SK-N-DZ (cell line): ENCODE measurements at regions not wholly inside any gene's neighbourhood (a gene's known extent, or its start where the extent isn't known, plus 50 kb on each side); places are given as distances from the start of the nearest gene placed in this dataset.
"Not testable (repeated sequence)": the region's sequence is repeated elsewhere in the genome, so short reads cannot be mapped to it uniquely, and the experiment has no call there.

Experiments
- DNase-seq: peaks from one replicate; pipeline ENCODE4 v3.0.0-alpha.2; 2015; ENCODE audit warnings: low spot score

DNA sequence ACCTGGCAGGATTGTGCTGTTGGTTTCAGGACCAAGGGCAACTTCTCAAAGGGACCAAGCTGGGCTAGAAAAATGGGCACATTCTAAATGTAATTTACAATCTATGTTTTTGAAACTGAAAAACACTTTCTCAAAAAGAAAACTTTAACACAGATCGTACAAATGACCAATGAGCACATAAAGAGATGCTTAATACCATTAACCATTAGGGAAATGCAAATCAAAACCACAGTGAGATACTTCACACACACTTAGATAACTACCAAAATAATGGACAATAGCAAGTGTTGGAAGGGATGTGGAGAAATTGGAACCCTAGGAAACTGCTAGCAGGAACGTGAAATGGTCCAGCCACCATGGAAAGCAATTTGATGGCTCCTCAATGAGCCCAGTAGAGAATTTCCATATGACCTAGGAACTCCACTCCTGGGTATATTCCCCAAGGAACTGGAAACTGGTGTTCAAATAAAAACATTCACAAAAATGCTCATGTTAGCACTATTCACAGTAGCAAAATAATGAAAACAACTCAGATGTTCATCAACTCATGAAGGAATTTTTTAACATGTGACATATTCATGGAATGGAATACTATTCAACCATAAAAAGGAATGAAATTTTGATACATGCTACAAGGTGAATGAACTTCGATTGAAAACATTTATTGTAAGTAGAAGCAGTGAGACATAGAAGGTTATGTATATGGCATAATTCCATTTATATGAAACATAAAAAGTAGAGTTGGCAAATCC, 288.3 kb upstream of the NR2F2 start:
- DNase-seq: no peak

DNA sequence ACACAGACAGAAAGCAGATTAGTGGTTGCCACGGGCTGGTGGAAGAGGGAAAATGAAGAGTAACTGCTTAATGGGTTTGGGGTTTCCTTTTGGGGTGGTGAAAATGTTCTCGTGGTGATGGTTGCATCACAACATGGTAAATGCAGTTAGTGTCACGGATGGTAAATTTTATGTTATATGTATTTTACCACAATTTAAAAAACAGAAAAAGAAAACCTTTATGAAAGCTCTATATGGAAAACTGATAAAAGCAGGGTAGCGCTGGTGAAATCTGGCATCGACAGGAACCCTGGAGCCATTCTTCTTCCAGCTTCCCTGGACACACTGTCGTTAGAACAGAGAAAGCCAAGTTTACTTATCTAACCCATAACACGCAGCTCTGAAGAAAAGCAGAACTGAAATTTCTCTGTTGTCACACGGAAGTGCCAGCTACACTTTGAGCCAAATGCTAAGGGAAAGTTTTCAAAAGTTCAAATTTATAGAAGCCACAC, 287.7 kb upstream of the NR2F2 start:
- no peak for DNase-seq

- no peak for DNase-seq
These were observed 286.8 kb upstream of the NR2F2 start for GRCh38 chr15:96043591-96044171.

- no peak for DNase-seq
These were observed 283.8 kb upstream of the NR2F2 start for GRCh38 chr15:96046620-96047240.

DNA sequence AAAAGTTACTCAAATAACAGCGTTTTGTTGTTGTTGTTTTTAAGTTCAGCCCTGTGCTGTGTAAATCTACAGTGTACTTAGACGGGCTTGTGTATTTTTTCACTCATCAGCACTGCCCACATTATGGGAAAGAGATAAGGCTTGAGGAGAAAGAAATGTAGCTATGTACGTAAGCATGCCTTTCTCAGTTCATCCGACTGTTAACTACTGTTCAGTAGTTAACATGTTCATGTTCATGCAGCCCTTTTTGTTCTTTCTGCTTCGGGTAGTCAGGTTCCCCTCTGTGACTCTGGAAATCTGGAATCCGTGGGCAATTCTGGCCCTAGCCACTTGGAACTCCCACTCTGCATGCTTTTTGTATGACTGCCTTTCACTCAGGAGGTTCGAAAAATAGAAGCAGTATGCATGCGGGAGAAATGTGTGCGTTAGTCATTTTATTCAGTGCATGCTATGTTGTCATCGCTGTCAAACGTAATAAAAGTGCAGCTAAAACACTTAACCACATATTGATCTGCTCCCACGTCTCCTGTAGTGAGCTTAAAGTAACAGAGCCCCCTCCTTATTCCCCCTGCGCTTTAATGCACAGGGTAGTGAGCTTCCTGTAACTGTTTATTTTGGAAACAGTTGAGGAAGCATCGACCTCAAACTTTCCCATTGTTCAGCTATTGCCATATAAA, 283.1 kb upstream of the NR2F2 start:
- DNase-seq: no peak

DNA sequence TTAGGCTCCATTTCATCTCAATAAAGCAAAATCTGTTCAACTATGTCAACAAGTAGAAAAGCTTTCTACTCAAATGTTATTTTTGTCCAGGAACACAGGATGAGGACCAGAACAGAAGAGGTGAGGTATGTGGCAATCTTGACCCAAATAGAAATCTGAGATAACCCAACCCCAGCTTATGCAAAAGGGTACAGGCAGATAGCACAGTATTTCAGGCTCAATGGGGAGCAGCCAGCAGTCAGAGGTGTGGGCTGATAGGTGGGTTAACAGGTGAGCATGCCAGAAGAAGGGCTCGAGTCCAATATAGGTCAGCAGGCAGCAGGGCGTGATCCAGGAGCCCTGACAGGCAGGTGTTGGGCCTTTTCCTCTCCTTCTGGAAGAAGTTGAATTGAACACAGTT, 281.2 kb upstream of the NR2F2 start:
- no peak for DNase-seq

- no peak for DNase-seq
These were observed 280.7 kb upstream of the NR2F2 start for GRCh38 chr15:96049766-96050165.

DNA sequence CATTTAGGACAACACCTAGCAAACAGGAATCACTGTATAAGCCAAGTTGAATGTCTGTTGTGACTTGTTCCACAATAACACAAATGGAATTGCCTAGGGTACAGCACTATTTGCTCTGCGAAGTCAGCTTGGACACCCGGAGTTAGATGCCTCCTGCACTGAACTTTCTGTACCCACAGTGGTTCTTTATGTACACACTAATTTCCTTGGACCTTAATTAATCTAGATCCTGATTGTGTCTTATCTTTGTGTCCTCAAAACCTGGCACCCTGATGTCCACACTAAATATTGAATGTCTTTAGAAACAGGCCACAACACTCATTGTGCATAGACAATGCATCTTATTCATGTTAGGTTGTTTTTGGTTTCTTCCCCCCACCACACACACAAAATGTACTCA, 278.9 kb upstream of the NR2F2 start:
- no peak for DNase-seq

DNA sequence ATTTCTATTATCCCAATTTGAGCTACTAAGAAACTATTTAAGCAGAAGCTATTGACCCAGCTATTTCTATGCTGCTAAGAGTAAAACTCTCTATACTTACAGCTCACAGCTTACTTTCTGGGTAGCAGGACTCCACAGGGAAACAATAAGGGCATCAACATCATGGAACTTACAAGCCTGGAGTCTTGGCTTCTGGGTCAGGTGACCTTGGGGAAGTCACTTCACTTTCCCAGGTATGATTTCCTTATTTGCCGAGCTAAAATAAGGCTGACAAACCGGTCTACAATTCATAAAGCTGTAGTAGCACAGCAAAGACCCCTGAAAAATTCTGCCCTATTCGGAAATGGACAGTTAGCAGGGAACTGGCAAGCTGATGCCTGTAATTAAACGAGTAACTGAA, 278.3 kb upstream of the NR2F2 start:
- no peak for DNase-seq

GRCh38 chr15:96052572-96053030, 277.9 kb upstream of the NR2F2 start:
- no peak for DNase-seq

GRCh38 chr15:96053031-96053780, 277.3 kb upstream of the NR2F2 start:
- no peak for DNase-seq

- no peak for DNase-seq
These were observed 276.6 kb upstream of the NR2F2 start for GRCh38 chr15:96053781-96054428.

DNA sequence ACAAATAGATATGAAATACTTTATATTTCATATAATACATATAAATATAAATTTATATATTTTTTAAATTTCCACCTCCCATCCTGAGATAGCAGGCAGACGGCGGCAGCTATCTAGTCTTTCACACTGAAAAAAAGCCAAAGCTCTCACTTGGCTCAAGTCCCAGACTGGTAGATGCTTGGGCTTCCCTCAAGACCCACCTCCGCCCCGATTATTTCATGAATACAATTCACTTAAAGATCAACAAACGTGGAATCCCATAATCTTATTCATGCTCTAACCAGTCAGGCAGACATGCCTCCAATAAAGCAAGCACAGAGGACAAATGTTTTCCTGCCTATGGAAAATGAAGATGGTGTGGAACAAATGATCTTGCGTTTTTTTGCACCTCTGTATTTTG, 275.9 kb upstream of the NR2F2 start:
- DNase-seq: no peak

- no peak for DNase-seq
These were observed 272.2 kb upstream of the NR2F2 start for GRCh38 chr15:96058103-96058851.

DNA sequence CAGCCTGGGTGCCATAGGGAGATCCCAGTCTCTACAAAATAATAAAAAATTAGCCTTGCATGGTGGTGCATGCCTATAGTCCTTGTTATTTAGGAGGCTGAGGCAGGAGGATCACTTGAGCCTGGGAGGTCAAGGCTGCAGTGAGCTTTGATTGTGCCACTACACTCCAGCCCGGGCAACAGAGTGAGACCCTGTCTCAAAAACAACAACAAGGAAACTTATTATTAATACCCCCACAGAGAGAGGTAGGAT, 271.7 kb upstream of the NR2F2 start:
- DNase-seq: not testable (repeated sequence)

DNA sequence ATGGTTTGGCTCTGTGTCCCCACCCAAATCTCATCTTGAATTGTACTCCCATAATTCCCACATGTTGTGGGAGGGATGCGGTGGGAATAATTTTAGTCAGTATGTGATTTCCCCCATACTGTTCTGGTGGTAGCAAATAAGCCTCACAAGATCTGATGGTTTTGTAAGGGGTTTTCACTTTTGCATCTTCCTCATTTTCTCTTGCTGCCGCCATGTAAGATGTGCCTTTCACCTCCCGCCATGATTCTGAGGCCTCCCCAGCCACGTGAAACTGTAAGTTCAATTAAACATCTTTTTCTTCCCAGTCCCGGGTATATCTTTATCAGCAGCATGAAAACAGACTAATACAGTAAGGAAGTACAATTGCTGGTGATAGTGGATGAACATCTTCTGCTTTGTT, 269.9 kb upstream of the NR2F2 start:
- DNase-seq: not testable (repeated sequence)

DNA sequence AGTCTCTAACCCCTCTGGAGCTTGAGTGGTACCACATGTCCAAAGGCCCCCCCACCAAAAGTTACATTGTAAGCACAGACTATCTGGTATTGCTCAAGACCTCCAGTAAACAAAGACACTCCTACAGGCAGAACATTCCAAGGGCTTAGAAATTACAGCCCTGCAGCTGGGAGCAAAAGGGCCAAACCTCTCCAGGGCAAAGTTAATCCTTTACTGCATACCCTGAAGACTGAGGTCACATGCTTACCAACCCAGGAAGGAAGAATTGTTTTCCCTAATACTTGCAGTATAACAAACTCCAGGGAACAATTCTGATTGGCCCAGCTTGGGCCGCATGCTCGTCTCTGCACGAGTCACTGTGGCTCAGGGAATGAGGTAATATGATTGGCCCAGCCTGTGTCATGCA, 266.1 kb upstream of the NR2F2 start:
- DNase-seq: no peak

GRCh38 chr15:96066126-96066525, 264.4 kb upstream of the NR2F2 start:
- no peak for DNase-seq

GRCh38 chr15:96066852-96067495, 263.5 kb upstream of the NR2F2 start:
- no peak for DNase-seq

DNA sequence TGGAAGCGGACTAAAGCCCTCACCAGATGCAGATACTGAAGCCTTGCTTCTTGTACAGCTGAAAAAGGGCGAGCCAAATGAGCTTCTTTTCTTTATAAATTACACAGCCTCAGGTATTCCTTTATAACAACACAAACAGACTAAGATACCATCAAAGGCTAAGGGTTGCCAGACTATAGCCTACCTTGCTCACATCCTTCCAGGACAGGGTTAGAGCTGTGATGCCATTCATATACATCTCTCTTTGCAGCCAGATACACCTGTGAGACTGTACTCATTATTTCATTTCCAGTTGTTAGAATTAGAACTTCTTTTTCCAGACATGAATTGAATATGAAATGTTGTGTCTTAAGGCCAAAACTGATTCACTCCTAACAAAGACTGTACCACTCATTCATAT, 262.8 kb upstream of the NR2F2 start:
- DNase-seq: no peak
